Endothelial cell (in vitro differentiated cells): ENCODE measurements at regions not wholly inside any gene's neighbourhood (a gene's known extent, or its start where the extent isn't known, plus 50 kb on each side); places are given as distances from the start of the nearest gene placed in this dataset.
A peak's percentile ranks its signal among the peaks of the same experiment; 100 is the strongest.

Experiments
- DNase-seq: peaks from one replicate; pipeline ENCODE4 v3.0.0; 2021; ENCODE audit warnings: low spot score
- H3K27ac Mint-ChIP-seq: one replicate; pipeline ENCODE4 v1.8.0; 2021; ENCODE audit warnings: mixed read lengths, inconsistent platforms; ENCODE audit not compliant: unreplicated experiment
- H3K27me3 Mint-ChIP-seq: one replicate; pipeline ENCODE4 v1.8.0; 2021; ENCODE audit warnings: mild to moderate bottlenecking, moderate library complexity, mixed read lengths, inconsistent platforms; ENCODE audit not compliant: unreplicated experiment
- H3K36me3 Mint-ChIP-seq: one replicate; pipeline ENCODE4 v1.8.0; 2021; ENCODE audit warnings: mild to moderate bottlenecking, low read depth, mixed read lengths, inconsistent platforms; ENCODE audit not compliant: unreplicated experiment
- H3K4me1 Mint-ChIP-seq: one replicate; pipeline ENCODE4 v1.8.0; 2021; ENCODE audit warnings: mild to moderate bottlenecking, mixed read lengths, inconsistent platforms; ENCODE audit not compliant: unreplicated experiment
- H3K4me3 Mint-ChIP-seq: one replicate; pipeline ENCODE4 v1.8.0; 2021; ENCODE audit warnings: mild to moderate bottlenecking, mixed read lengths, inconsistent platforms; ENCODE audit not compliant: unreplicated experiment
- H3K9me3 Mint-ChIP-seq: one replicate; pipeline ENCODE4 v1.8.0; 2021; ENCODE audit warnings: mixed read lengths, inconsistent platforms; ENCODE audit not compliant: unreplicated experiment
- TF ChIP-seq, protein P1 (sequence below): fragments of 200-600 bp; sonication (generic); IDR thresholded peaks from one replicate; pipeline ENCODE4 v1.5.0; 2021; ENCODE audit warnings: antibody characterized with exemption; ENCODE audit not compliant: unreplicated experiment

DNA sequence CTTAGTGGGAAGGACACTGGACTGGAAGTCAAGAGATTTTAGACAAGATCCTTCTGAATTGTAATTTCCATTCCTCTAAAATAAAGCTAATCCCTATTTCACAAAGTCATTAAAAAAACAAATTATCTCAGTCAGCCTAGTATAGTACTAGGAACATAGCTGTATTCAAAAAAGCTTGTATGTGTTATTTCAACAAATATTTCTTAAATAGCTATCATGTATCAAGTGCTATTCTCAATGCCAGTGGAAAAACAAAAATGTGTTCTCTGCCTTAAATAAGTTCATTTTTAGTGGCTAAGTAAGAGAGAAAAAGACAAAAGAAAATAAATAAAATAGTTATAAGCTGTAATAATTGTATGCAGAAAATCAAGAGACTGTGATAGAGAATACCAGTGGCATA is 541.8 kb upstream of the CDH2 start:
- Mint-ChIP-seq H3K4me1 (peaks cover 10% of the 10 kb centered on the region), H3K36me3 (no peaks in the 10 kb centered on the region), H3K9me3 (no peaks in the 10 kb centered on the region), H3K27me3 (no peaks in the 10 kb centered on the region), H3K4me3 (no peak overlapping the region), H3K27ac (no peak overlapping the region)
- no peak for DNase-seq
- TF ChIP-seq, protein P1, sequence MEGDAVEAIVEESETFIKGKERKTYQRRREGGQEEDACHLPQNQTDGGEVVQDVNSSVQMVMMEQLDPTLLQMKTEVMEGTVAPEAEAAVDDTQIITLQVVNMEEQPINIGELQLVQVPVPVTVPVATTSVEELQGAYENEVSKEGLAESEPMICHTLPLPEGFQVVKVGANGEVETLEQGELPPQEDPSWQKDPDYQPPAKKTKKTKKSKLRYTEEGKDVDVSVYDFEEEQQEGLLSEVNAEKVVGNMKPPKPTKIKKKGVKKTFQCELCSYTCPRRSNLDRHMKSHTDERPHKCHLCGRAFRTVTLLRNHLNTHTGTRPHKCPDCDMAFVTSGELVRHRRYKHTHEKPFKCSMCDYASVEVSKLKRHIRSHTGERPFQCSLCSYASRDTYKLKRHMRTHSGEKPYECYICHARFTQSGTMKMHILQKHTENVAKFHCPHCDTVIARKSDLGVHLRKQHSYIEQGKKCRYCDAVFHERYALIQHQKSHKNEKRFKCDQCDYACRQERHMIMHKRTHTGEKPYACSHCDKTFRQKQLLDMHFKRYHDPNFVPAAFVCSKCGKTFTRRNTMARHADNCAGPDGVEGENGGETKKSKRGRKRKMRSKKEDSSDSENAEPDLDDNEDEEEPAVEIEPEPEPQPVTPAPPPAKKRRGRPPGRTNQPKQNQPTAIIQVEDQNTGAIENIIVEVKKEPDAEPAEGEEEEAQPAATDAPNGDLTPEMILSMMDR = no peak

DNA sequence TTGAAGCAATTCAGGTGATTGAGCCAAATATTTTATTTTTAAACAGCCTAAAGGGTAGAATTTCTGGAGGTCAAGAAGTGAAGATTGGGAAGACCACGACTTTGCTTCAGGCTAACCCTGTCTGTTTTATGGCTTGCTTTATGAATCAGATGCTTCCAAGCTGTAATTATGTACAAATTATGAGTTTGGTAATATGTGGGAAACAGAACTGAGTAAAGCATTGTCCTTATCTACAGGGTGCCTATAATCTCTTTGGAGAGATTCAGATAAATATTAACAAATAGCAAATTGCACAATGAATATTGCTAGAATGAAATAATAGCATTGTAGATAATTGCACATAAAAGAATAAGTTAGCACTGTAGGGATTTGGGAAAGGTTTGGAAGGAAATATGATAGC is 539.4 kb upstream of the CDH2 start:
- Mint-ChIP-seq H3K4me1 (peaks cover 10% of the 10 kb centered on the region), H3K4me3 (no peak overlapping the region), H3K27me3 (no peaks in the 10 kb centered on the region), H3K36me3 (no peaks in the 10 kb centered on the region), H3K9me3 (no peaks in the 10 kb centered on the region), H3K27ac (no peak overlapping the region)
- no peak for DNase-seq
- TF ChIP-seq, protein P1 = no peak

DNA sequence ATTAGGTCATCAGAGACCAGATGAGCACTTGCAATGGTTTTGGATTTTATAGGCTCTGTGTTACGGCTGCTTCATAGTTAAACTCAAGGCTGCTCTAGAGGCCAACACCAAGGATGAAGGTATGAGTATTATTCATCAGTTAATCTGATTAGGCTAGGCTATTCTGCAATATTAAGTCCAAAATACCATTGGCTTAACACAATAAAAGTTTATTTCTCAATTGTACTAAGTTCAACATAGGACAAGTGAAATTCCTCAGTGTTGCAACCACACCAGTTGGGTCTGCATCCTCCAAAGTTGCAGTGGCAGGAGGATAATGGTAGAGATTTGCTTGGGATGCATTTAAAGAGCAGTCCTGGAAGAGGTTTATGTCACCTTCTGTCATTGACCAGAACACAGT is 538.3 kb upstream of the CDH2 start:
- Mint-ChIP-seq H3K36me3 (no peaks in the 10 kb centered on the region), H3K27ac (no peak overlapping the region), H3K9me3 (no peaks in the 10 kb centered on the region), H3K4me1 (peaks cover 10% of the 10 kb centered on the region), H3K27me3 (no peaks in the 10 kb centered on the region), H3K4me3 (no peak overlapping the region)
- DNase-seq = no peak
- TF ChIP-seq, protein P1 = no peak

DNA sequence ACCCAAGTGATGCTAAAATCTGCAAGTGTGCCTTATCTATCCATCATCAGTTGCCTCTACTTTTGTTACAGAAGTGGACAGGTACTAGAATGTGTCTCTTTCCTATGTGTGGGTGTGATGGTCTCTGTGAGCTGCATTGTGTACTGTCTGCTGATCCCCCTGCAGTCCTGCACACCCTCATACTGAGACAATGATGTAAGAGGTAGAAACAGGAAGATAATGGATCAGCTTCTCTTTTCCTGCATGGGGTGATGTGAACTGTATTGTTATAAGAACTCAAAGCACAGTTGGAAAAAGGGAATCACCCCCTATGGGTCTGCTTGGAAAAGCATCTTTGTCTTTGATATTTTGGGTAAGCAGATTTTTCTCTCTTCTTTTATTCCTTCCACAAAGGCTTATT is 537.6 kb upstream of the CDH2 start:
- no peak for DNase-seq
- TF ChIP-seq, protein P1 = no peak
- no peak overlapping the region for H3K4me3 Mint-ChIP-seq
- no peaks in the 10 kb centered on the region for H3K36me3 Mint-ChIP-seq
- H3K9me3 Mint-ChIP-seq = no peaks in the 10 kb centered on the region
- peak overlapping the region; percentile 19 for H3K27ac Mint-ChIP-seq
- H3K27me3 Mint-ChIP-seq = no peaks in the 10 kb centered on the region
- peaks cover 10% of the 10 kb centered on the region for H3K4me1 Mint-ChIP-seq

DNA sequence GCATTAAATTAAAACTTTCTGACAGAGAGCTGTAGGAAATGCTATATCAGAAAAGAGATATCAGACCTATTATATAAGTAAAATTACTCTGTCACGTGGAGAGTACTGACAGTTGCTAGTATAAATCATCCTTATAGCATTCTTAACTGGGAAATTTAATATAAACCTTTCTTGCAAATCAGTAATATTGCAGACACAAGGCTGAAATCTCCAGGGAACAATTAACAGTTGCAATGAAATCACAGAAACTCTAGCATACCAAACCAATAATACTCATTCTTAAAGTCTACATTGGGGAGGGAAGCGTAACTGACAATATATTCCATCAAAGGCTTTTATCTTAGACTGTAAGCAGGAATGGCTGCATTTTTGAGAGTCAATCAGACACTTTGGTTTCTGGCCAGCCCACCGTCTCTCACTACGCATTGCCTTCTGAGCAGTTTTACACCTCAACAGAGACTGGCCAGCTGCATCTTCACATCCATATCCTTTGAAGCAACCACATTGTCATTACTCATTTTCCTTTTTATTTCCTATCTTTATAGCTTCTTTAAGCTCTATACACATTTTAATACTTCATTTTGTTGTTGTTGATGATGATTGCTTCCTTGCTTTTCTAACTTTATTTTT is 536.0 kb upstream of the CDH2 start:
- H3K9me3 Mint-ChIP-seq = no peaks in the 10 kb centered on the region
- H3K4me3 Mint-ChIP-seq = no peak overlapping the region
- no peak for DNase-seq
- no peaks in the 10 kb centered on the region for H3K36me3 Mint-ChIP-seq
- H3K4me1 Mint-ChIP-seq = peaks cover 12% of the 10 kb centered on the region
- TF ChIP-seq, protein P1 = no peak
- no peak overlapping the region for H3K27ac Mint-ChIP-seq
- H3K27me3 Mint-ChIP-seq = no peaks in the 10 kb centered on the region
